ENCODE measurements at regions not wholly inside any gene's neighbourhood (a gene's known extent, or its start where the extent isn't known, plus 50 kb on each side); places are given as distances from the start of the nearest gene placed in this dataset.

- TF ChIP-seq, protein P1, sequence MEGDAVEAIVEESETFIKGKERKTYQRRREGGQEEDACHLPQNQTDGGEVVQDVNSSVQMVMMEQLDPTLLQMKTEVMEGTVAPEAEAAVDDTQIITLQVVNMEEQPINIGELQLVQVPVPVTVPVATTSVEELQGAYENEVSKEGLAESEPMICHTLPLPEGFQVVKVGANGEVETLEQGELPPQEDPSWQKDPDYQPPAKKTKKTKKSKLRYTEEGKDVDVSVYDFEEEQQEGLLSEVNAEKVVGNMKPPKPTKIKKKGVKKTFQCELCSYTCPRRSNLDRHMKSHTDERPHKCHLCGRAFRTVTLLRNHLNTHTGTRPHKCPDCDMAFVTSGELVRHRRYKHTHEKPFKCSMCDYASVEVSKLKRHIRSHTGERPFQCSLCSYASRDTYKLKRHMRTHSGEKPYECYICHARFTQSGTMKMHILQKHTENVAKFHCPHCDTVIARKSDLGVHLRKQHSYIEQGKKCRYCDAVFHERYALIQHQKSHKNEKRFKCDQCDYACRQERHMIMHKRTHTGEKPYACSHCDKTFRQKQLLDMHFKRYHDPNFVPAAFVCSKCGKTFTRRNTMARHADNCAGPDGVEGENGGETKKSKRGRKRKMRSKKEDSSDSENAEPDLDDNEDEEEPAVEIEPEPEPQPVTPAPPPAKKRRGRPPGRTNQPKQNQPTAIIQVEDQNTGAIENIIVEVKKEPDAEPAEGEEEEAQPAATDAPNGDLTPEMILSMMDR (IDR thresholded peaks at IDR 0.05) = no peak
- no peak for TF ChIP-seq POLR2A (IDR thresholded peaks at IDR 0.05)
These were observed 178.2 kb upstream of the LPP start for GRCh38 chr3:187975561-187976364.

All from Peyer's patch (tissue), 4 donors.